Stimulated activated CD8-positive, alpha-beta memory T cell treated with anti-CD3 and anti-CD28 coated beads, Interleukin-4, amount 100 ng/mL, for 1 hour (primary cell): ENCODE measurements at regions not wholly inside any gene's neighbourhood (a gene's known extent, or its start where the extent isn't known, plus 50 kb on each side); places are given as distances from the start of the nearest gene placed in this dataset.
"Not testable (repeated sequence)": the region's sequence is repeated elsewhere in the genome, so short reads cannot be mapped to it uniquely, and the experiment has no call there.

Experiments used
- DNase-seq, 2 donors: peaks; one replicate each; pipeline ENCODE4 v3.0.0-alpha.2; 2020; ENCODE audit warnings: low read depth in 2 of 2, low spot score in 1 of 2

- no peak for DNase-seq
Observed at GRCh38 chr3:187484547-187485295, 116.5 kb downstream of the RTP4 start.

- DNase-seq = no peak
Observed at GRCh38 chr3:187481426-187481825, 113.2 kb downstream of the RTP4 start.

- not testable (repeated sequence) for DNase-seq
Observed at GRCh38 chr3:187475613-187476012, 107.4 kb downstream of the RTP4 start.

- DNase-seq = no peak
Observed at GRCh38 chr3:187473778-187474406, 105.7 kb downstream of the RTP4 start.

GRCh38 chr3:187466306-187466705 is 98.1 kb downstream of the RTP4 start:
- DNase-seq = not testable (repeated sequence)

- no peak for DNase-seq
Observed at GRCh38 chr3:187465503-187465902, 97.3 kb downstream of the RTP4 start.

- DNase-seq = no peak
Observed at GRCh38 chr3:187464682-187465081, 96.5 kb downstream of the RTP4 start.

- DNase-seq = no peak
Observed at GRCh38 chr3:187458921-187459320, 90.7 kb downstream of the RTP4 start.

GRCh38 chr3:187458383-187458782 is 90.2 kb downstream of the RTP4 start:
- no peak for DNase-seq

GRCh38 chr3:187456250-187456649 is 88.1 kb downstream of the RTP4 start:
- DNase-seq = no peak

- DNase-seq = no peak
Observed at GRCh38 chr3:187454085-187454815, 86.1 kb downstream of the RTP4 start.

- DNase-seq = no peak
Observed at GRCh38 chr3:187450431-187451190, 82.4 kb downstream of the RTP4 start.

- DNase-seq = no peak
Observed at GRCh38 chr3:187448674-187449073, 80.5 kb downstream of the RTP4 start.

- DNase-seq = no peak
Observed at GRCh38 chr3:187447737-187448136, 79.6 kb downstream of the RTP4 start.

GRCh38 chr3:187445356-187445755 is 77.2 kb downstream of the RTP4 start:
- DNase-seq = no peak

GRCh38 chr3:187434524-187434923 is 66.3 kb downstream of the RTP4 start:
- DNase-seq = no peak

GRCh38 chr3:187430576-187430975 is 62.4 kb downstream of the RTP4 start:
- no peak for DNase-seq
